ENCODE measurements at regions not wholly inside any gene's neighbourhood (a gene's known extent, or its start where the extent isn't known, plus 50 kb on each side); places are given as distances from the start of the nearest gene placed in this dataset.

DNA sequence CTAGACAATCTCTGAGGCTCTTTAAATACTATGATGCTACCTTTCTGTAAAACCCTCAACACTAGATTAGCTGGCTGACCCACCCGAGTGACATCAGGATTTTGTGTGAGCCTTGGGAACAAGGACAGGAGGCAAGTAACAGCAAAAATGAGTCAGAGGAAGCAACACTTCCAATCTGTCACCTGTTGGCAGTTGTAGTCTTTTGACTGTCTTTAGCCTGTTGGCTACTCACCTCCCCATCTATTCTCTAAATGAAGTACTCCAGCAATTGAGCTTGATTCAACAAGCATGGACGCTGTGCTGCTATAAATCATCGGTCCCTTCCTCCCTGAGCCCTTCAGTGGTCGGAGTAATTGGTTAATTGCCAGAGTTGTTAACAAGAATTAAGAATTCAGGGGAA is 898.7 kb downstream of the BCL11A start:
- CTCF ChIA-PET = no interaction called here

DNA sequence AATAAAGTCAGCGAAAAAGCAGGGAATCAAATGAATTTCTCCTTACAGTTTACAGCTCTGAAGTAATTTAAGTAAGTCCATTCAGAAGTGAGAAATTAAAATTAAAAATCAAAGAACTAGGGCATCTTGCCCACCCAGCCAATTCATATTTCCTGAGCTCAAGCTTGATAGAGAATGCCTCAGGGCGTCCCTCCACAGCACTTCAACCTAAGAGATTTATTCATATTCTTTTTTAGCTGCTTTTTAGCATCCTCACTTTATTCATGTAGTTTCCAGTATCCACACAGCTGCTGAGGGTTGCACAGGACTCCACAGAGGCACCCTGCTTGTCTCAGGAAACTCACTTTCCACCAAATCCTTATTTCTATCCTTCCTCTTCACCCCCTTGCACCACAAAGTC is 900.3 kb downstream of the BCL11A start:
- H3K36me3 ChIP-seq (ENCODE audit: control insufficient read depth, insufficient read depth, low read length) = no peaks in the 10 kb centered on the region
- H3K27me3 ChIP-seq (ENCODE audit: control insufficient read depth, insufficient read depth, low read length) = no peaks in the 10 kb centered on the region
- H3K4me3 ChIP-seq (ENCODE audit: low read depth, low read length) = no peak overlapping the region
- TF ChIP-seq, protein P1, sequence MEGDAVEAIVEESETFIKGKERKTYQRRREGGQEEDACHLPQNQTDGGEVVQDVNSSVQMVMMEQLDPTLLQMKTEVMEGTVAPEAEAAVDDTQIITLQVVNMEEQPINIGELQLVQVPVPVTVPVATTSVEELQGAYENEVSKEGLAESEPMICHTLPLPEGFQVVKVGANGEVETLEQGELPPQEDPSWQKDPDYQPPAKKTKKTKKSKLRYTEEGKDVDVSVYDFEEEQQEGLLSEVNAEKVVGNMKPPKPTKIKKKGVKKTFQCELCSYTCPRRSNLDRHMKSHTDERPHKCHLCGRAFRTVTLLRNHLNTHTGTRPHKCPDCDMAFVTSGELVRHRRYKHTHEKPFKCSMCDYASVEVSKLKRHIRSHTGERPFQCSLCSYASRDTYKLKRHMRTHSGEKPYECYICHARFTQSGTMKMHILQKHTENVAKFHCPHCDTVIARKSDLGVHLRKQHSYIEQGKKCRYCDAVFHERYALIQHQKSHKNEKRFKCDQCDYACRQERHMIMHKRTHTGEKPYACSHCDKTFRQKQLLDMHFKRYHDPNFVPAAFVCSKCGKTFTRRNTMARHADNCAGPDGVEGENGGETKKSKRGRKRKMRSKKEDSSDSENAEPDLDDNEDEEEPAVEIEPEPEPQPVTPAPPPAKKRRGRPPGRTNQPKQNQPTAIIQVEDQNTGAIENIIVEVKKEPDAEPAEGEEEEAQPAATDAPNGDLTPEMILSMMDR (IDR thresholded peaks at IDR 0.05; ENCODE audit: insufficient read depth, low read depth, low read length) = no peak
- DNase-seq (ENCODE audit: low read depth) = no peak
- CTCF ChIA-PET = no interaction called here
- POLR2A ChIA-PET = no interaction called here

More for the DNA sequence above, 898.7 kb downstream of the BCL11A start:
- POLR2A ChIA-PET = no interaction called here
- Histone ChIP-seq H3K27me3 (ENCODE audit: control insufficient read depth, insufficient read depth, low read length) (no peaks in the 10 kb centered on the region), H3K4me3 (ENCODE audit: low read depth, low read length) (no peak overlapping the region), H3K36me3 (ENCODE audit: control insufficient read depth, insufficient read depth, low read length) (no peaks in the 10 kb centered on the region)
- no peak for DNase-seq (ENCODE audit: low read depth)
- TF ChIP-seq, protein P1 (IDR thresholded peaks at IDR 0.05; ENCODE audit: insufficient read depth, low read depth, low read length) = no peak

DNA sequence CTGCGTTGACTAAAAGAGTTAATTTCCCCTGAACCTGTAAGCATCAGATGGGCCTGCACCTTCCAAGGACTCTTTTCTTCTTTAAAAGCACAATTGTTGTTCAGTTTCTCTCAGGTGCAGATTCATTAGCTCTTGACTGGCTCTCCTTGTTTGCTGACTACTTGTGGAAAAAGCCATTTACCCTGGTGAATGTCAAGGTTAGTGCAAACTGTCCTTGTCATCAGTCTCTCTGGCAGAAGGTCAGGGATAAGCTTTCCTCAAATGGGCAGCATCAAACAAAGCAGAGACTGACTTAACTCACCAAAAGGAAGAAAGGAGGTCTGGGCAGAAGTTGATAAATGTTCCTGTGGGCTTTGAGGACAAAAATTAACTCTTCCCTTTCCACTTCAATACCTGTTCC is 922.7 kb downstream of the BCL11A start:
- no peaks in the 10 kb centered on the region for H3K36me3 ChIP-seq (ENCODE audit: control insufficient read depth, insufficient read depth, low read length)
- TF ChIP-seq, protein P1 (IDR thresholded peaks at IDR 0.05; ENCODE audit: insufficient read depth, low read depth, low read length) = no peak
- H3K27me3 ChIP-seq (ENCODE audit: control insufficient read depth, insufficient read depth, low read length) = no peaks in the 10 kb centered on the region
- H3K4me3 ChIP-seq (ENCODE audit: low read depth, low read length) = no peak overlapping the region
- POLR2A ChIA-PET = no interaction called here
- DNase-seq (ENCODE audit: low read depth) = no peak
- CTCF ChIA-PET = no interaction called here

DNA sequence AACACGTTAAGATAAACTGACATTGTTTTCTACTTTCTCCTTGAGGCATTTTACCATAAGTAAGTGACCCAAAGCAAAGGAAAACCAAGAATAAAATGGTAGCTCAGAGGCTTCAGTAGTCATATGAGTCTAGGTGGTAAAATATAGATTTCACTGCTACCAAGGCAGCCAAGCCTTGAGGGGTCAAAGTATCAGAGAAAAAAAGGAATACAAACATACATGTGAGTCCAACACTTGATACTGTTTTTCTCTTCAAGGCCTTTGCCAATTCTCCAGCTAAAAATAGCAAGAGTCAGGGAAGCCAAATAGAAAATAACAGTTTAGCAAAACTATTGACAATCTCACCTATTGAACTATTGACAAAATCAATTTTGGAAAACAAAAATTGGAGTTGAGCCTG is 925.9 kb downstream of the BCL11A start:
- Histone ChIP-seq H3K36me3 (ENCODE audit: control insufficient read depth, insufficient read depth, low read length) (no peaks in the 10 kb centered on the region), H3K4me3 (ENCODE audit: low read depth, low read length) (no peak overlapping the region), H3K27me3 (ENCODE audit: control insufficient read depth, insufficient read depth, low read length) (no peaks in the 10 kb centered on the region)
- no peak for DNase-seq (ENCODE audit: low read depth)
- TF ChIP-seq, protein P1 (IDR thresholded peaks at IDR 0.05; ENCODE audit: insufficient read depth, low read depth, low read length) = no peak
- ChIA-PET CTCF (no interaction called here), POLR2A (no interaction called here)

DNA sequence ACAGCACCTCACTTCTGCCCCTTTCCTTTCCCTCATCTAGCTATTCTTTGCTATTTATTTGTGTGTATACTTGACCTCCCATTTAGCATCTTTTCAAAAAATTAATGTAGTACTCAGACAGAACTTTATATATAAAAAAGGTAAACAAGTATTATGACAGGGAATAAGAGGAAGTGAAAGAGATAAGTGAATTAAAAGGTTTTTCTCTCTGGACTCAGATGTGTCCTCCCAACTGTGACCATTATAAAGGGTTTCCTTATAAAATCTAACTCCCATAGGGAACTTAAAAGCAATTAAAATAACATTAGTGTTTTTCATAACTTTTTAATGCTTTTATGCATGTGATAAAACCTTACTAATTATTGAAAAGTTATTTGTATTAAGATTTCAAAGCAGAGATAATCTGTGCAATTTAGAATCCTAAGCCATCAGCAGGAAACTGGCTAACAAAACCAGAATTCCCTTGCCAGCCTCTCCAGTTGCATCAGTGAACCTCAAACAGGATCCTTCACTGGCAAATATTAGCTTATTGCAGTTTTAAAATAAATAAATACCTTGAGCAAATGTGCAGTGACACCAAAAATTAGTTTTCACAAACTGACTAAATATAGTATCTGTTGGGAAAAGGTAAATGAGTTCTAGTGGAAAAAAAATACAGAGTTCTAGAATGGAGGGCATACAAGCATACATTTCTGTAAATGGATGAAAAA is 930.7 kb downstream of the BCL11A start:
- POLR2A ChIA-PET = no interaction called here
- DNase-seq (ENCODE audit: low read depth) = no peak
- TF ChIP-seq, protein P1 (IDR thresholded peaks at IDR 0.05; ENCODE audit: insufficient read depth, low read depth, low read length) = no peak
- no peak overlapping the region for H3K4me3 ChIP-seq (ENCODE audit: low read depth, low read length)
- no peaks in the 10 kb centered on the region for H3K27me3 ChIP-seq (ENCODE audit: control insufficient read depth, insufficient read depth, low read length)
- CTCF ChIA-PET = no interaction called here
- H3K36me3 ChIP-seq (ENCODE audit: control insufficient read depth, insufficient read depth, low read length) = no peaks in the 10 kb centered on the region
